GM21825 (cell line): ENCODE measurements at regions not wholly inside any gene's neighbourhood (a gene's known extent, or its start where the extent isn't known, plus 50 kb on each side); places are given as distances from the start of the nearest gene placed in this dataset.

ENCODE experiments used
- ATAC-seq: cut with Tn5 transposase; IDR thresholded peaks from one replicate; pipeline ENCODE4 v1.9.1; 2021; ENCODE audit warnings: mild to moderate bottlenecking, moderate library complexity; ENCODE audit not compliant: unreplicated experiment

- no peak for ATAC-seq
These were observed 181.9 kb downstream of the TMEM200A start for GRCh38 chr6:130547723-130548122.

GRCh38 chr6:130557481-130558112, 191.8 kb downstream of the TMEM200A start:
- ATAC-seq = no peak

DNA sequence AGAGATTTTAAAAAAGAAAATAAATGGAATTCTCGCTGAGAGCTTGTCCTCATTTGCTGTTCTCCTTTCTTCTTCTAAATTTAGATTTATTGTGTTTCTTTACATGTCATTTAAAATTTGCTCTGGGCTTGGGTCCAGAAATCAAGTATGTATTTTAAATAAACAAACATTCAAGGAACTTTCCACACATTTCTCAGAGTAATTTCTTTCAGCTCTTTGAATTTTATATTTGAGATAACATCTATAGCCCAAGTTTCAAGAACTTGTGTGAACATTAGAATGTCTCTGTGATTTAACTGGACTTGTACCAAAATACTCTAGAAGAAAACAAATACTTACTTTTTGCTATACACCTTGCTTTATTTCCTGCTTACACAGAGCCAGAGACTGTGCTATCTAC, 192.3 kb downstream of the TMEM200A start:
- ATAC-seq = no peak

- no peak for ATAC-seq
These were observed 193.3 kb downstream of the TMEM200A start for GRCh38 chr6:130559166-130559565.

GRCh38 chr6:130560231-130560630, 194.4 kb downstream of the TMEM200A start:
- no peak for ATAC-seq

- ATAC-seq = peak; percentile 55
These were observed 195.3 kb downstream of the TMEM200A start for GRCh38 chr6:130561159-130561558.

GRCh38 chr6:130565696-130566095, 199.9 kb downstream of the TMEM200A start:
- no peak for ATAC-seq

DNA sequence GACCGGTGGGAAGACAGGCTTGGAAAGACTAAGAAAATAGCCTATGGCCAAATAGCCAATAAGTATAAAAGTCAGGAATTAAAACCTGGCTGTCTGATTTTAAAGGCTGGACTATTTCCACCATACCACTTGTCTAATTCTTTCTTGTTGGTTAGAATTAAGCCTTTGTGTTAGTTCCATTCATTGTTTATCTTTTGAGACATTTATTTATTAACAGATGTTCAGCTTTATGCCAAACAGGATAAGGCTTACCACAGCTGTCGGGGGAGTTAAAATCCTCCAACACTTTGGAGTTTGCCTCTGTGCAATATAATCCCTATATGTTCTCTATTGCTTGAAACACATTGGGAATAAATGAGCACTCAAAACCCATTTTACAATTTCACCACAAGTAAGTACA, 208.3 kb downstream of the TMEM200A start:
- no peak for ATAC-seq

DNA sequence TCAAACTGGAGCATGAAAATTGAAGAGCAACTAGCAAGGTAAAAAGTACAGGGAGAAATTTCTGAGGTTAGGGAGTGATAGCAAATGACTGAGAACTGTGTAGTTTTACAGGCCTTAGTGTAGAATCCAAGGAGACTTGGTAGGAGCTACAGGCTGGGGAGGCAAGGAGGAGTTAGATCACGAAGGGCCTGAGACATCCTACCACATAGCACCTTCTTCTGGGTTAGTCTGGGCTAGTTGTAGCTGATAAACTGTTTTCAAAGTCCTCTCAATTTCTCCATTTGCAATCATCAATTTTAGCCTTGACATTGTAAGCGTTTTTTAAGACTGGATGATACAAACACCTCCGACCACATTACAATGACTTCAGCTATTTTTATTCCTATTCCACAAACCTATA, 209.7 kb downstream of the TMEM200A start:
- no peak for ATAC-seq

DNA sequence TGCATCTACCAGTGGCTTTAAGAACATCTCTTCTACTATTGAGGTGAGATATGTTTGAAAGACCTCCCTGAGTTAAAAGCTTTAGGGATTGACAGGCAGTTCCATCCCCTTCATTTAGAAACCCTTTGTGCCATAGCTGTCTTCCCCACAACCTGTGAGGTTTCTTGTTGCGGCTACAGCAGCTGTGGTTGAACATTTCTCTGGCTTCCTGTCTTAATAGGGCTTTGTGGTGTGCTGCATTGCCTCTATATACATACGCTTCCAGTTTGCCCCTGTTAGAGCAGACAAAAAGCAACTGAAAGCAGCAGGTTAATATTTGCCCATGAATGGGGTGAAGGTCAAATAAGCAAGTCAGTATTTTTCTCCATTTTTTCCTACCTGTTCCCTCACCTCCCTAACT, 210.2 kb downstream of the TMEM200A start:
- peak; percentile 100 for ATAC-seq

GRCh38 chr6:130577178-130577919, 211.5 kb downstream of the TMEM200A start:
- no peak for ATAC-seq

GRCh38 chr6:130578713-130579112, 212.9 kb downstream of the TMEM200A start:
- ATAC-seq = no peak

GRCh38 chr6:130583268-130583667, 217.5 kb downstream of the TMEM200A start:
- ATAC-seq = no peak

GRCh38 chr6:130585587-130585986, 219.8 kb downstream of the TMEM200A start:
- ATAC-seq = no peak

- ATAC-seq = no peak
These were observed 222.1 kb downstream of the TMEM200A start for GRCh38 chr6:130587778-130588520.

DNA sequence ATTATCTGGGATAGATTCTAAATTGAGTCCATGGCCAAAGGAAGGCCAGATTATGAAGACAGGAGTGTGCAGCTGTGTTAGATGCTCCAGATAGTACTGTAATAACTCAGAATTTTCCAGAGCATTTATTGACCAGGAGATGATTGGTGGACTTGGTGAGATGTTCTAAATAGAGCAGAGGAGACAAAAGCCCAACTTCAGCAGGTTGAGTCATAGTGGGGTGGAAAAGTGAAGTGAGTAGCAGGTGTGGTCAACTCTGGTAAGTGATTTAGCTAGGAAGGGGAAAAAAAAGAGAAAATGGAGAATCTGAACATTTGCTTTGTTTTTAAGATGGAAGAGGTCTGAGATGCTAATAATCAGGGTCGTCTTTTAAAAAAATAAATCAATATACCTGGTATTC, 227.4 kb downstream of the TMEM200A start:
- no peak for ATAC-seq

DNA sequence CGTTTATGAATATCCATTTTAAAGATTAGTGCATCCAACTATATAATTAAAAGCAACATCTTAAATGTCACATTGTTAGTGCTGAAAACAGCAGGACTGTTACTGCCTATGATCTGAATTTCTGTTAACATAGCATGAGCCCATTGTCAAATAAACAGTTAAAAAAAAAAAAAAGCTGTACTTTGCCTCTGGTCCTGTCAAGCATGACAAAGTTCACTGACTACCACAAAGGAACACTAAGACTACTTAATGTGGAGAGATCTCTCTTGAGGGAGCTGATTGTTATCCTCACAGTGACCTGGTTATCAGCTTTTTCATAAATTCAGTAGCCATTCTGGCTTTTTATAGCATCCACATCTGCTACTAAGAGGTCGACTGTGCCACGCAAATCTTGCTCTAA, 228.1 kb downstream of the TMEM200A start:
- no peak for ATAC-seq

DNA sequence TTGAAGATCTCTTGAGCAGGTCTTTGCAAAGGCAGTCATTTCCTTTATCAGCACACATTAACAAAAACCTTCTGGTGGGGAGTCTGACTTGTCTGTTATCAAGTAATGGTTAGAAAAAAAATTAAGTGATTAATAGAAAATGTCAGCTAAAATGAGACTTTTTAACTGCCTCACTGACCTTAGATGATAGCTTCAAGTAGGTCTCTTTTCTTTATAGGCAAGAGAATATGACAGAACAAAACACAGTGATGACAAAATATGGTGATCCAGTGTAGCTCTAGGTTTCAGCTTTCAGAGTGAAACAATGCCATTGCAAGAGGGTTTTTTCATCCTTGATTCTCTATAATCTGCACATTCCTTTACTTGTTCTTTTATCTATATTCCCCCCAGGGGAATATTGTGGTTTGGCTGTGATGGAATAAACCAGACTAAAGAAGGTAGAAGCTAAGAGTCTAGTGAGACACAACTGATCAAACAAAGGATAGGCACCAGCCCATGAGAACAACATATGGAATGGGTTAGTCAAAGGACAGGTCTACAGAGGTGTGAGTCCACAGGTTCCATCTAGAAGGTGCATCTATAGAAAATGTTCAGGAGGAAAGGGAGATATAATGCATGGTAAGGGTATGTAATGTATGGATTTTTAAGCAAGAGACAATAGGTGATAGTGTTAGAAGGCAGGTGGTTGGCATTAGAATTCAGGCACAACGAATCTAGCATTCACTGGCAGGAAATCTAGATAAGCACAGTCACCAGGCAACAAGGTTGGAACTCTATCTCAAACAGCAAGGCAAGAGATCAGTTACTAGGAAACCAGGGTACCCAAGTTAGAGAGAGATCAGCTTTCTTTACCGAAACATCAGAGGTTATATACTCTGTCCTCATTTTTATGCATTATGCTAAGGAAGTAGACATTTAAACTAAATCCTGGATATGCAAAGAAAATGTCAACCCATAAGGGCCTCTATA, 228.9 kb upstream of the SMLR1 start:
- no peak for ATAC-seq

DNA sequence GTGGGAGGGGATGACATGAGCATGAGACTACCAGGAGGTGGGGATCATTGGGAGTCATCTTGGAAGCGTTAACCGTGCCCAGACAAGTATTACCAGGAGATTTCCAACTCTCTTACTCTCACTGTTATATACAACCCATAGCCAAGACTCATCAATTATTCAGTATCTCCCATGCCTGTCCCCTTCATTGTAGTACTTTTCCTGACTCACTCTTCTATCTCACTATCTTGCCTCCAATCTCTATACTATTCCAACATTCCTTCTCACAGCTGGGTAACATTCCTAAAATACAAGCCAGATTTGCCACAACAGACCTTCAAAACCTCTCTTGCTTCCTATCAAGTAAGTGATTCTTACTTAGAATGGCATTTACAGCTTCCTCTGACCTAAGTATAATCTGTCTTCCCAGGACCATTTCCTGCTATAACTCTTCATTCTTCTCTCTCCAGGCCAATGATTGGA, 226.3 kb upstream of the SMLR1 start:
- no peak for ATAC-seq

GRCh38 chr6:130602151-130602770, 224.9 kb upstream of the SMLR1 start:
- no peak for ATAC-seq
